Right kidney (tissue), 1 donor: ENCODE measurements at regions not wholly inside any gene's neighbourhood (a gene's known extent, or its start where the extent isn't known, plus 50 kb on each side); places are given as distances from the start of the nearest gene placed in this dataset.

Experiments used
- DNase-seq: peaks from one replicate; pipeline ENCODE4 v3.0.0-alpha.2; 2016

DNA sequence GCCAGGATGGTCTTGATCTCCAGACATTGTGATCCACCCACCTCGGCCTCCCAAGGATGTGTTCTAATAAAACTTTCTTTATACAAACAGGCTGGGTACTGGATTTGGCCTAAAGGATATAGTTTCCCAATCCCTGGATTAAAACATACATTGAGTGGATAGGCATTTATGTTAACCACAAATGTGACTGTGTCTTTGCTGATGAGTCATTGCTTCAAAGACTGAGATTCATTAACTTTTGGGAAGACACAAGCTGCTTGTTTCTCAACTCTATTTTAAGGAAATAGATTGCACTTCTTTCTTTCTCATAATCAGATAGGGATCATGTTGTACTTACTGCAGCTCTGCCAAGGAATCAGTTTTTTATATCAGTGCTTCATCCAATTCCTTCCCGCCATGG is 131.3 kb upstream of the AGA start:
- no peak for DNase-seq

DNA sequence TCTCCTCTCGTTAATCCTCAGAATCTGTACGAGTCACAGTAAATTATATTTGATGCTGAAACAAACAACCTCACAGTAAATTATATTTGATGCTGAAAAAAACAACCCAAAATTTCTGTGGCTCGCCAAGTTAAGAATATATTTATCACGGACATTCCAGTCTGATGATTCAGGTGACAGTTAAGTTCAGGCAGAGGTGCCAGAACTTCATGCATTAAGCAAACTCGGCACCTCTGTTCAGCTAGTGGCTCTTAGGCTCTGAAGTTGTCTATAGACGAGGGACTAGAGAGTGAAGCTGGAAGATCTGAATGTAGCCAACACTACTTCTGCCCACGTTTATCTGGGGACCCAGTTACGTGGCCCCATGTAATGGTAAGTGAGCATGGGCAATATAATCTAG is 132.2 kb upstream of the AGA start:
- DNase-seq: no peak

DNA sequence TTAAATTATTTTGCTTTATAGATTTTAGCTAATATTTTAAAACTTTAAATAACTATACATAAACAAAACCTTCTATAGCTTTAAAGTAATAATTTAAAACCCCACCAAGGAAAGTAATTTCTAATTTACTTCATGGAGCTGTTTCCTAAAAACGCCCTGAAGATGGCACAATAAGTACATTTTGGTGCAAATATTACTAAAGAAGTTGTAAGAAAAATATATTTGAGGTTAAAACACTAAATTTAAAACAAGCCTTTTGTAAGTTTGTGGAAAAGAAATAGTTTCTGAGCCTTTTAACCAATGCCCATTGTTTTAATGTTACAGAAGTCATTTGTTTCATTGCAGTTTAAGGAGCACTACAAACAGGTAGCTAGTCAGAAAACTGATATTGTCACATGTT is 137.4 kb upstream of the AGA start:
- no peak for DNase-seq

DNA sequence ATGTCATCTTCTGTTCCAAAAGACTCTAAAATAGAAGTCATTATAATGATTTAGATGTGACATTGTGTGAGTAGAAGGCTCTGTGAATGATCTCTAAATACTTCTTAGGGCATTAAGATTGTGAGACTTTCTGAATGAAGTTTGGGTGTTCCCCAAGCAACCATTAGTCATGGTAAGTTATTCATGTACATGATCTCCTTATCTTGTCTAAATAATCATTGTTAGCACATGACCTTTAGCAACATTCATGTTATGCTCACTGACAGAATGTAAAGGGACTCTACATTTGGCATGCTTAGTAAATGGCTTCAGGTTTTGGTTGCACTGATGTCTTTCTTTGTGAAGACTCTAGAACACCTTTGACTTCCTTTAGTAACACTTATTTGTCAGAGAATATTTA is 140.8 kb upstream of the AGA start:
- DNase-seq: no peak

DNA sequence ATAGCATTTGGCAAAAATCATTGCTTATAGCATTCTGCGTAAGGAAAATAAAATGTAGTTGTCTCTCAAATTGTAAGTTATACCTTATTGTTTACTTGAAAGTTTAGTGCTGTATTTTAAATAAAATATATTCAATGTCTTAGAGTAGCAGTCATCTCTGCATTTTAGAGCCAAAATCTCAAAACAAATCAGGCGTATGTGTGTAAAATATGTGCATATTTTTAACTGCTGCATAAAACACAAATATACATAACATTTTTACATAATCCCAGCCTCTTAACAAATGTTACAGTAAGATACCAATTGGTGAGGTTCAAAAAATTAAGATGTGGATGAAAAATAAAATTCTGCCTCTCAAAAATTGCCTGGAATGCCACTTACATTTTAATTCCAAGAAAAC is 145.8 kb upstream of the AGA start:
- DNase-seq: no peak

DNA sequence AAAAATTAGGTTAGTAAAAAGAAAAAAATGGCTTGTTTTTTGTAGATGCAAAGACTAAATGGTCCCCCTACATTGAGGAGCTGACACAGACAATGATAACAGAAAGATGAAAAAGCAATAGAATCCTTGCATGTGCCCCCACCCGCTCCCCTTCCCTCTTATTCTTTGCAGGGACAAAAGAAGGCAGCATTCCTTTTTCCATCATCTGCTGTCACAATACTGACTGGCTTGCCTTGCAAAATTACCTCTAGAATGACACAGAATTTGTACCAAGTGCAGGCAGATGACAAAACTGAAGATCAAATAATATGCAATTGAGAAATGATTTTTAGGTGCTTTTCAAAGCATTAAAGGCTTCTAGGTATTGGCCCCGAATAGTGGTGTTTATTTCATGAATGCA is 153.1 kb upstream of the AGA start:
- DNase-seq: no peak

DNA sequence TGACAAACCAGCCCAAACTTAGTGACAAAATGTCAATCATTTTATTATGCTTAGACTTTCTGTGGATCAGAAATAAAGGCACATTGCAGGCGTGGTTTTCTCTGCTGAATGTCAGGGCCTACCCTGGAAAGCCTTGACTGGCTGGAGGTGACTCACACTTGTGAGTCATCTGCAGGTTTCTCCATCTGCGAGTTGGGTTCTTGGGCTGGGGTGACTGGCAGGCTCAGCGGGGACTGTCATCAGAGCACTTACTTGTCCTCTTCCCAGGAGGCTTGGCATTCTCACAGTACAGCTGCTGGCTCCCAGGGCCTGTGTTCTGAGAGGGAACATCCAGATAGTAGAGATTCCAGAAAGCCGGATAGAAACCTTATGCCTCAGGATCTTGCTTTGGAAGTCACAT is 153.8 kb upstream of the AGA start:
- no peak for DNase-seq

DNA sequence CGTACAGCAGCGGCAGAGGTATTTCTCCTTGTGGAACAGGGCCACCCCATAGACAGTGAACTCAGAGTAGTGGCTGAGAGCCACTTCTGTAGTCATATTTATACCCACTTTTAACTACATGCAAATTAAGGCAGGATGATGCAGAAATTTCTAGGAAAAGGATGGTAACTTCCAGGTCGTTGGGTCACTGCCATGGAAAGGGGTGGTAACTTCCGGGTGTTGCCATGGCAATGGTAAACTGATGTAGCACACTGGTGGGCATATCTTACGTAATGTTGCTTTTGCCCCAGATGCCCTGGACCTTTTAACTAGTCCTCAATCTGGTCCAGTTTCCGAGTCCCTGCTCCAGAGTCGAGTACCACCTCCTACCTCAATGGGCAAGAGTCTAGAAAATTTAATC is 154.8 kb upstream of the AGA start:
- DNase-seq: no peak

DNA sequence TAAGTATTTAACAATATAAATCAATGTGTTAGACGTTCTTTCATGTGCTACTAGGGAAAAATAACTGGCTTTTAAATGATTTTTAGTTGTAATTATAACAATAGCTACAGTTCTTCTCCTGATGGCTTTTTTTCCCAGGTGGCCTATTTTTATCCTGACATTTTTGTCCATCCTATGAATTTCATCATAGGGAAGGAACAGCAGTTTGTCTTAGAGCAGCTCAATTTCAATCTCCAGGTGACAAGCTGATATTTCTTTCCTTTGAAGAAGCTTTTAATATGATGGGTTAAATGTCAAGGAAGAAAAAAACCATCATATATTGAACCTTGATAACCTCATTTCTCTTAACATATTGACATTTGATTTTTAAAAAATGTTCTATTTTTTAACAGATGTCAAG is 163.0 kb upstream of the AGA start:
- no peak for DNase-seq

DNA sequence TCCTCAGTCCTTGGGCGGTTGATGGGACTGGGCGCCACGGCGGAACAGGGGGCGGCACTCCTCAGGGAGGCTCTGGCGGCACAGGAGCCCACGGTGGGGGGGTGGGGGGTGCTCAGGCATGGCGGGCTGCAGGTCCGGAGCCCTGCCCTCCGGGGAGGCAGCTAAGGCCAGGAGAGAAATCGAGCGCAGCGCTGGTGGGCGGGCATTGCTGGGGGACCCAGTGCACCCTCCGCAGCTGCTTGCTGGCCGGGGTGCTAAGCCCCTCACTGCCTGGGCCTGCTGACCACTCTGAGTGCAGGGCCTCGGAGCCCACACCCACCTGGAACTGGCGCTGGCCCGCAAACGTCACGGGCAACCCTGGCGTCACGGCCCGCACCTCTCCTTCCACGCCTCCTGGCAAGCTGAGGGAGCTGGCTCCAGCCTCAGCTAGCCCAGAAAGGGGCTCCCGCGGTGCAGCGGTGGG is 164.9 kb upstream of the AGA start:
- no peak for DNase-seq

DNA sequence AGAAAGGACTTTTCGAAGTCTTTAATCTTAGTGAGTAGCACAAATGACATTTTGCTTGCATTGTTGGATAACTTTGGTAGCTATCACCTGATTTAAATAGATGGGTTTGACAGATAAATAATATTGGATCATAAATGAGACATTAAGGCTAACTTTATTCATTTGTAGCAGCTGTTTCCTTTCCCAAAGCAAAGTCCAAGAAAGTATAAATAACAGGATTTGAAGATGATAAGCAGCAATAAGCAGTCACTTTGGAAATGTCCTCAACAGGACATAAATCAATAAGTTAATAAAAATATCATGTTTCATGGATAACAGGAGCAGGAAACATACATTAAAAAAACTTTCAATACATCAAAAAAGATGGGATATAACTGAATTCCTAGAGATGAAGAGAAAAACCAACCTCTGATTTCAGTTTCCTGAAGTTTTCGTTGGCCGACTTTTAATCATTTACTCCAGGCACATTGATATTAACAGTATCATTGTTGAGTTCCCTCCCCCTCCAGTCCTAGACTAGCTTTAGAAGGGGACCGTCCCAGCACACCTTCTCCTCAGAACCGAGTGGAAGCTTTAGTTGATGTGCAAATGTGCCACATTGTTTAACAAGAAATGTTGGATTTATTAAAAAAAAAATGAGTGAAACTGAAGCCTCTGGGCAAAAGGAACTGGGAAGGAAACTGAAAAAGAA is 169.9 kb upstream of the AGA start:
- no peak for DNase-seq

DNA sequence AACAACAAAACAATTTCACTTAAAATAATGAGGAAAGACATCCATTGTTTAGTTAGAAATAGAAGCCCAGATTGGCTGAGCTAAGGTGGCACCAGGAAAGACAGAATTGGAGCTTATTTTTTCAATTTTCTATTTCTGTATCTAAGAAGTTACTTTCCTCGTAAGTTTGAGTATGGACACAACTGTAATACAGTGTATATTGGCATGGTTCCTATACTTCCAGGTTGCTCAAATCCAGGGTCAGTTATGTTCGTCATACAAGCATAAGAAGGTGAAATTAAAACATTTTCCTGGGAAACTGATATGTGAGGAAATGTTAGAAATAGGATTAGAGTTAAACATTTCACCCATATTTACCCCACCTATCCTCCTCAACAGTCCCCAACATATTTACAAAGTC is 170.4 kb upstream of the AGA start:
- DNase-seq: no peak

DNA sequence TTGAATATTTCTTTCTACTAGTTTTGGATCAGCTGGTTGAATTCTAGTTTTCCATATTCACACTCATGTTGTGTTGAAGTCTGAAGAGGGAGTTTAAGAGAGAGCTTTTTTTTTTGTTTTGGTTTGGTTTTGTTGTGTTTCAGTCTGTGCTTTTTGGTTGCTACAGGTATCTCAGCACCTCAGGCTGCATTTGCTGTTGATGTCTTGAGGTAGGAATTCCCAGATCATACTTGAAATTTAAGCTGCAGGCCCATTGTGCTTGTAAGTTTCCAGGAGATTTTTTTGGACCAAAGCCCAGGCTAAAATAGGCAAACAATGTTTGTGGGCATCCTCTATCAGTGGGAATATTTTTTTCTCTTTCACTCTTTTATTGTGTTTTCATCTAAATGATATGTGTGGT is 190.2 kb upstream of the AGA start:
- no peak for DNase-seq

DNA sequence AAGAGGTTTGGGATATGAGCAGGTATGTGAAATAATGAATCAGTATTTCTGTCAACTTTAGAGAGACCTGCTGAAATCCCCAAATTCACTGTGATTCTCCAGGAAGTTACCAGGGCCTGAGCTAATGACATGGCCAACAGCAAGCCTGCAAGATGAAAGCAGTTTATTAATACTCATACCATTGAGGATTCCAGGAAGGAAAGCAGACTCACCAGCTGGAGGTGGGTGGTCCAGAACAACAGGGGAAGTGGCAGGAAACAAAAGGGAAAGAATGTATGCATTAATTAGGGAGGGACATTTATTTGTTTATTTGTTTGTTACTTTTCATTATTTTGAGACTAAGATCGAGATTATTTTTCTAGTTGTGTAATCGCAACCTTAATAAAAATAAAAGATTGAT is 196.6 kb upstream of the AGA start:
- no peak for DNase-seq

DNA sequence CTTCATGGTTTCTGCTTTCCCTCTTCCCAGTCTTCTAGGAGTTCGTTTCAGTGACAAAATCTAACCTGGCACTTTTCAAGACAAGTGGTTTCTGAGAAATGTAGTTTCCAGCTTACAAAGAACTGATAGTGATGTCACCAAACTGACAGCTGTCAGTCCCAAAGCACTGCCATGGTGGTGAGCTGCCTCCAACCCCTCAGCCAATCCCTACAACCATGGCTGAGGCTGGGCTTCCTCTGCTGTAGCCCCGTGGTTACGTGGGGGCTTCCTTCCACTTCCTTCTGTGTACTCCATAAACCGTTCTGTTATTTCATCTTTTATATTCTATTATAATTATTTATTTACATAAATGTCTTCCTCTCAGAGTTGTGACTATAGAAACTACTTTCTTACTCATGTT is 198.6 kb upstream of the AGA start:
- DNase-seq: no peak

DNA sequence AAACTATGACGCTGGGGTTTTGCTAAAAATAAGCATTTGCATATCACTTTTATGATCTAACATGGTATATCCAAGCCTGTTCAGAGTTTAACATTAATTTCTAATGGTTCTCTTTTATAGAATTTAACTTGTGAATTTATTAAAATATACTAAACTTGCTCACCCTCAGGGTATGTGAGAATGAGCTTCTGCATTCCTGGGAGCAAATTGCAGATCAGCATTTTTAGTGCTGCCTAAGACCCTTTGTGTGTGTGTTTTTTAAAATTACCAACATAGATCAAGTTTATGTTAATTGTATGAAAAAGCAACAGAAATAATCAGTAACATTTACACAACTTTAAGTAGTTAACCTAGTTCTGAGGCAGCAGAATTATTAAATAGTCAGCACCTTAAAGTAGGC is 218.0 kb upstream of the AGA start:
- no peak for DNase-seq

DNA sequence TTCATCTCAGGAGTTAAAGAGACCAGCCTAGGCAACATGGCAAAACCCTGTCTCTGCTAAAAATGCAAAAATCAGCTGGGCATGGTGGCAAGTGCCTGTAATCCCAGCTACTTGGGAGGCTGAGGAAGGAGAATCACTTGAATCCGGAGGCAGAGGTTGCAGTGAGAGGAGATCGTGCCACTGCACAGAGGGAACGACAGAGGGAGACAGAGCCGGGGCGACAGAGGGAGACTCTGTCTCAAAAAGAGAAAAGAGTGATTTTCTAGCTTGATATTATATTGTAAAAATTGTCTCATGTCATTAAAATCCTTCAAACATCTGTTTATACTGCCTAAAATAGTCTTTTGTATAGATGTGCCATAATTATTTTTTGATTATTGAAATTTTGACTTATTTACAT is 225.4 kb upstream of the AGA start:
- no peak for DNase-seq

DNA sequence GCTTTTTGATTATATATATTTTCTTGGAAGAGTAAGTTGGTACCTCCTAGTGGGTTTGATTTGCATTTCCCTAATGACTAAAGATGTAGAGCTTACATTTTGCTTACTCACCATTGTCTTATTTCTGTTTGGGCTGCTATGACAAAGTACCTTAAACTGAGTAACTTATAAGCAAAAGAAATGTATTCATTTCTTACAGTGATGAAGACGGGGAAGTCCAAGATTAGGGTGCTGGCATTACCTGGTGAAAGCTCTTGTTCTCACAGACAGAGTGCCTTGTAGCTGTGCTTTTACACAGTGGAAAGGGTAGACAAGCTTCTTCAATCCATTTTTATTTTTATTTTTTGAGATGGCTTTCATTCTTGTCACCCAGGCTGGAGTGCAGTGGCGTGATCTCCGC is 229.2 kb upstream of the AGA start:
- DNase-seq: no peak

DNA sequence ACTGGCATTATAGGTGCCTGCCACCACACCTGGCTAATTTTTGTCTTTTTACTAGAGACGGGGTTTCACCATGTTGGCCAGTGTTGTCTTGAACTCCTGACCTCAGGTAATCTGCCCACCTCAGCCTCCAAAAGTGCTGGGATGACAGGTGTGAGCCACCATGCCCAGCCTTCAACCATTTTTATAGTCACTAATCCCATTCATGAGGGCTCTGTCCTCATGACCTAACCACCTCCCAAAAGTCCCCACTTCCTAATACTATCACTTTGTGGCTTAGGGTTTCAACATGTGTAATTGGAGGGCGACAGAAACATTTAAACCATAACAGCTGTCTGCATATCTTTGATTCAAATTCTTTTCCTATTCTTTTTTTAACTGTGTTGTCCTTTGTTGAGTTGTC is 229.6 kb upstream of the AGA start:
- DNase-seq: no peak

DNA sequence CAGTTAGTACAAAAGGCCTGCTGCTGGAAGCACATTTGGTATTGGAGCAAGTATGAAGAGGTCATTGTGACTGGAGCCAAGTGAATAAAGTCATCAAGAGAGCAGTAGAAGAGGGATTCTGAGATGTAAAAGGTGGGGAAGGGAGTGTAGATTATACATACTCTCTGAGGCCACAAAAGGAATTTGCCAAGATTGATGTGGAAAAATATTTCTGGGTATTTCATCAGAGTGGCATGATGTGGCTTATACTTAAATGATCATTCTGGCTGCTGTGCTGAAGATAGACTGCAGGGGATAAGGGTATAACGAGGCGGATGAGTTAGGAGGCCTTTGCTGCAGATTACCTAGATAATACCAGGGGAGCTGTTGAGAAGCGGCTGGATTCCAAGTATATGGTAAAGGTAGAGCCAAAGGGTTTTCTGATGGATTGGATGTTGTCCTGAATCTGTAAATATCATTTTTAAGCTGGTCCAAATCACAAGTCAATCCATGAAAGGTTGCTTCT is 231.8 kb upstream of the AGA start:
- no peak for DNase-seq

DNA sequence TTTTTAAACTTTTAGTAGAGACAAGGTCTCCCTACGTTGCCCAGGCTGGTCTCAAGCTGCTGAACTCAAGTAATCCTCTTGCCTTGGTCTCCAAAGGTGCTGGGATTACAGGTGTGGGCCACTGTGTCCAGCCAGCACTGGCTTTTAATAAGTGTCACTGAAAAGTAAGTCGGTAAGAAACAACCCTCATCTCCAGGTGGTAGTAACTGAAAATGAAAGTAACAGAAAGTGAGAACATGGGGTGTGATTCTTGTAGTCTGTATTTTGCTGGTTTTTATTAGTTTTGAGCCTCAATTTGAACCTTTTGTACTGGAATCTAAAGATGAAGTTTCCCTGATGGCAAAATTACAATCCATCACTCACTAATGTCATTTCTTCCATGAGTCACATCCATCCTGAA is 238.1 kb upstream of the AGA start:
- DNase-seq: no peak

DNA sequence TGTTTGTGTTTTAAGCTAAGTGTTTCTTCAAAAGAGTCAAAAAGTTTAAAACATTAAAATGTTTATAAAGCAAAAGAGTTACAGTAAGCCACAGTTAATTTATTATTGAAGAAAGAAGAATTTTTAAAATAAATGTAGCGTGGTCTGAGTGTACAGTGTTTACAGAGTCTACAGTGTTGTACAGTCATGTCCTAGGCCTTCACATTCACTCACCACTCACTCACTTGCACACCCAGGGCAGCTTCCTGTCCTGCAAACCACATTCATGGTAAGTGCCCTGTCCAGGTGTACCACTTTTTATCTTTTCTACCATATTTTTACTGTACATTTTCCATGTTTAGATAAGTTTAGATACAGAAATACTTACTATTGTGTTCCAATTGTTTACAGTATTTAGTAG is 239.7 kb upstream of the AGA start:
- no peak for DNase-seq

DNA sequence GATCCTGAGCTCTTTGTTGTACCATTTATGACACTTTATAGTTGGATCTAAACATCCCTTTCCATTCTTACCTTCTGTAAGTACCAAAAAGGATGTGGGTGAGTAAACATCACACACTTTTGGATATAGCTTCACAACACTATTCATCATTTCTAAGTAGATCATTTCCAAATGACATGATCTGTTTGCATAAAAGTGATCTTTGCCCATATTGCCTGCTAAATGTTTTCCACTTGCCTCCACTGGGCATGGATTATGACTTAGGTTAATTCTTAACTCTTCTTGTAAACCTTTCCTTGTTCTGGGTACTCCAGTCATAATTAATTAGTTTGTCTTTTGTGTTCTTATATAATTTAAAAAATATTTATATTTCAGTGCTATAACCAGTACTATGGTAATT is 244.9 kb upstream of the AGA start:
- no peak for DNase-seq

DNA sequence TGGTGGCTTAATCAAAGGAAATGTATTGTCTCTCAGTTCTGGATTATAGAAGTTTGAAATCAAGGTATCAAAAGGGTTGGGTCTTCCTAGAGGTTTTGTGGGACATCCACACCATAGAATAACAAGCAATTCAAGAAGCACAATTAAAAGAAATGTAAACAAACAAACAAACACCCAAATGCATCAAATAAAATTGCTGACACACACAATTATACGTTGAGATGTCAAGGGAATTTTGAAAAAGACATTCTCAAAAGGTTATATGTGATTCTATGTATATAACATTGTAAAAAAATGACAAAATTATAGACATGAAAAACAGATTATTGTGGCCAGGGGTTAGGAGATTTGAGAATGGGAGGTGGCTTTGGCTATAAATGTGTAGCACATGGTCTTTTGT is 250.7 kb upstream of the AGA start:
- no peak for DNase-seq

DNA sequence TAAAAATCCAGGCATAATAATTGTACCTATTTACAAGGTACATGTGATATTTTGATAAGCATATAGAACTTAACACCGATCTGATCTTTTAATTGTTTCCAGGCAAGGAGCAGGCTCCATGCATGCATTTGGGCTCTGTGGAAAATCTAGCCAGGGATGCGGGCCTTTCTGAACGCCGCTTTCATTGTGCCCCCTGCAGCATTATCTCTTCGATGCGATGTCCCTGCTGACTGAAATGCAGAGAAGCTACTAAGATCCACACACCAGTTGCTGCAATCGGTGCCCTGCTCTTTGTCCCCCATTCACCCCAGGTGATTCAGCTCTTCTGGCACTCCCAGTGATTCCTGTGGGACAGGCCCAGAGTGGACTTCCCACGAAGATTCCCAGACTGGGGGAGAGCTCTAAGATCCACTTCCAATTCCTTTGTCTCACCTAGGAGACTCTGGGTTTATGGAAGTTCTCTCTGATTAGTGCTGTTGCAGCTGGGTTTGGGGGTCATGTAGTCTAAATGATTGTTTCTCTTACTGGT is 254.3 kb upstream of the AGA start:
- no peak for DNase-seq
